BJ (cell line): ENCODE measurements at regions not wholly inside any gene's neighbourhood (a gene's known extent, or its start where the extent isn't known, plus 50 kb on each side); places are given as distances from the start of the nearest gene placed in this dataset.

Experiments
- CTCF ChIA-PET: fragments of 350-600 bp; formaldehyde crosslinking; extraction: SDS; loops from one replicate; lab custom pipeline; 2021; ENCODE audit warnings: antibody characterized with exemption, inconsistent platforms; lab: Yijun Ruan, JAX
- POLR2A ChIA-PET: fragments of 300-600 bp; sonication (Branson Sonifier 250); formaldehyde crosslinking; extraction: SDS; loops from one replicate; lab custom pipeline; 2021; ENCODE audit warnings: antibody characterized with exemption; lab: Charles Lee
- DNase-seq: peaks from one replicate; pipeline ENCODE4 v3.0.0-alpha.2; 2011; ENCODE audit warnings: low read depth
- H3K27me3 ChIP-seq: 2 replicates; pipeline ENCODE4 v1.6.0; 2011; ENCODE audit warnings: low read length; ENCODE audit not compliant: control insufficient read depth, insufficient read depth
- H3K36me3 ChIP-seq: 2 replicates; pipeline ENCODE4 v1.5.1; 2011; ENCODE audit warnings: low read length; ENCODE audit not compliant: control insufficient read depth, insufficient read depth
- H3K4me3 ChIP-seq: 2 replicates; pipeline ENCODE4 v1.5.1; 2011; ENCODE audit warnings: low read depth, mild to moderate bottlenecking, control low read depth, low read length
- TF ChIP-seq, protein P1 (sequence below): IDR thresholded peaks from 2 replicates; pipeline ENCODE4 v1.5.1; 2011; ENCODE audit warnings: low read depth, mild to moderate bottlenecking, control low read depth, inconsistent platforms, low read length, moderate library complexity; ENCODE audit not compliant: insufficient read depth

- ChIA-PET POLR2A (no interaction called here), CTCF (no interaction called here)
- Histone ChIP-seq H3K4me3 (no peak overlapping the region), H3K36me3 (no peaks in the 10 kb centered on the region), H3K27me3 (no peaks in the 10 kb centered on the region)
- TF ChIP-seq, protein P1, sequence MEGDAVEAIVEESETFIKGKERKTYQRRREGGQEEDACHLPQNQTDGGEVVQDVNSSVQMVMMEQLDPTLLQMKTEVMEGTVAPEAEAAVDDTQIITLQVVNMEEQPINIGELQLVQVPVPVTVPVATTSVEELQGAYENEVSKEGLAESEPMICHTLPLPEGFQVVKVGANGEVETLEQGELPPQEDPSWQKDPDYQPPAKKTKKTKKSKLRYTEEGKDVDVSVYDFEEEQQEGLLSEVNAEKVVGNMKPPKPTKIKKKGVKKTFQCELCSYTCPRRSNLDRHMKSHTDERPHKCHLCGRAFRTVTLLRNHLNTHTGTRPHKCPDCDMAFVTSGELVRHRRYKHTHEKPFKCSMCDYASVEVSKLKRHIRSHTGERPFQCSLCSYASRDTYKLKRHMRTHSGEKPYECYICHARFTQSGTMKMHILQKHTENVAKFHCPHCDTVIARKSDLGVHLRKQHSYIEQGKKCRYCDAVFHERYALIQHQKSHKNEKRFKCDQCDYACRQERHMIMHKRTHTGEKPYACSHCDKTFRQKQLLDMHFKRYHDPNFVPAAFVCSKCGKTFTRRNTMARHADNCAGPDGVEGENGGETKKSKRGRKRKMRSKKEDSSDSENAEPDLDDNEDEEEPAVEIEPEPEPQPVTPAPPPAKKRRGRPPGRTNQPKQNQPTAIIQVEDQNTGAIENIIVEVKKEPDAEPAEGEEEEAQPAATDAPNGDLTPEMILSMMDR, result no peak
- DNase-seq, result no peak
Measured at GRCh38 chr2:8545695-8546611, 135.9 kb upstream of the ID2 start.

DNA sequence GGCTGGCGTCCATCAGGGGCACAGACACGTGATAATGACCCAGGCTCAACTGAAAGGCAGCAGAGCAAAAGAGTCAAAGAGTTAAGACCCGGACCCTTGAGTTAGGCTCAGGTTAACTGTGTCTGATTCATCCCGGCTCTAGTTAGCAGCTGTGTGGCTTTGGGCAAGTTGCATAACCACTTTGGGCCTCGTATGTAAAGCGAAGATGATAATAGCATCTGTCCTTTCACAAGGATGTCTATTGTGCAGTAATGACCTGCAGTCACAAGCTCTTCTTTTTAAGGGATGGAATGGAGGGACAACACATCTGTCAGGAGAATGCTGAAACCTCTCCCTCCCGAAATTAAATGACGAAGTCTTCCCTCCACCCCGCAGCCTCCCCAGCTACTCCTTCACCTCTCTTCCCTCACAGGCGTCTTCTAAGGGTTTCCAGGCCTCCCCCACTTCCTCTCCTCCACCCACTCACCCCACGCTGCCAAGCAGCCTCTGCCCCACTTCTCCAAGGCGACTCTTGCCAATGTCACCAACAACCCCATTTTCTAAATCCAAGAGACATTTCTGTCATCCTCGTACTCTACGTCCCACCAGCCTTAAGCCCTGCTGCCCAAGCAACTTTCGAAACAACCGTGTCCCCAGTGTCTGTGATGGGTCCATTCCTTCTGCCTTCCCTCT lies 135.1 kb upstream of the ID2 start:
- TF ChIP-seq, protein P1, result no peak
- POLR2A ChIA-PET, result no interaction called here
- H3K36me3 ChIP-seq, result no peaks in the 10 kb centered on the region
- H3K4me3 ChIP-seq, result no peak overlapping the region
- no peaks in the 10 kb centered on the region for H3K27me3 ChIP-seq
- no peak for DNase-seq
- CTCF ChIA-PET, result no interaction called here

GRCh38 chr2:8547284-8548064 lies 134.4 kb upstream of the ID2 start:
- TF ChIP-seq, protein P1, result no peak
- ChIA-PET CTCF (no interaction called here), POLR2A (no interaction called here)
- DNase-seq, result no peak
- H3K27me3 ChIP-seq, result no peaks in the 10 kb centered on the region
- H3K4me3 ChIP-seq, result no peak overlapping the region
- no peaks in the 10 kb centered on the region for H3K36me3 ChIP-seq

GRCh38 chr2:8548065-8548618 lies 133.7 kb upstream of the ID2 start:
- CTCF ChIA-PET, result no interaction called here
- POLR2A ChIA-PET, result no interaction called here

More at GRCh38 chr2:8548065-8548618, 133.7 kb upstream of the ID2 start:
- DNase-seq, result no peak
- Histone ChIP-seq H3K4me3 (no peak overlapping the region), H3K36me3 (no peaks in the 10 kb centered on the region), H3K27me3 (no peaks in the 10 kb centered on the region)
- TF ChIP-seq, protein P1, result no peak
